IMR-90 (cell line): ENCODE measurements at regions not wholly inside any gene's neighbourhood (a gene's known extent, or its start where the extent isn't known, plus 50 kb on each side); places are given as distances from the start of the nearest gene placed in this dataset.
"Not testable (repeated sequence)": the region's sequence is repeated elsewhere in the genome, so short reads cannot be mapped to it uniquely, and the experiment has no call there.

ENCODE experiments used
- ATAC-seq: fragments of 200-7000 bp; cut with Tn5 transposase; 2 replicates; pipeline ENCODE4 v1.9.1; 2020; ENCODE audit warnings: low read depth, mild to moderate bottlenecking, moderate library complexity
- BruUV-seq: library from RNA; stranded (reverse); fragments of 400-500 nt; replicated peaks from 2 replicates; lab custom pipeline; 2021; lab: Mats Ljungman, UMichigan
- CTCF ChIA-PET: fragments of 300-600 bp; formaldehyde crosslinking; extraction: SDS; loops from one replicate; lab custom pipeline; 2021; ENCODE audit warnings: antibody characterized with exemption; lab: Yijun Ruan, JAX
- POLR2A ChIA-PET: fragments of 300-600 bp; sonication (Branson Sonifier 250); formaldehyde crosslinking; loops from one replicate; lab custom pipeline; 2022; ENCODE audit warnings: antibody characterized with exemption; ENCODE audit not compliant: unreplicated experiment; lab: Charles Lee
- DNase-seq: peaks from one replicate; pipeline ENCODE4 v3.0.0; 2013
- H2AFZ ChIP-seq: replicated peaks from 2 replicates; pipeline ENCODE3; 2013; ENCODE audit warnings: low read length, mild to moderate bottlenecking; ENCODE audit not compliant: poor library complexity
- H2AK5ac ChIP-seq: 2 replicates; pipeline ENCODE4 v1.6.1; 2013; ENCODE audit warnings: low read depth, low read length, inconsistent platforms
- H2AK9ac ChIP-seq: replicated peaks from 2 replicates; pipeline ENCODE3; 2013; ENCODE audit warnings: mild to moderate bottlenecking, low read depth, low read length, moderate library complexity; ENCODE audit not compliant: poor library complexity
- H2BK120ac ChIP-seq: 2 replicates; pipeline ENCODE4 v1.6.1; 2013; ENCODE audit warnings: low read depth, low read length, inconsistent platforms
- H2BK15ac ChIP-seq: 3 replicates; pipeline ENCODE4 v1.6.1; 2013; ENCODE audit warnings: low read depth, low read length, inconsistent platforms
- H2BK20ac ChIP-seq: 2 replicates; pipeline ENCODE4 v1.6.1; 2013; ENCODE audit warnings: low read depth, mild to moderate bottlenecking, inconsistent platforms, low read length, moderate library complexity
- H2BK5ac ChIP-seq: 2 replicates; pipeline ENCODE4 v1.6.1; 2013; ENCODE audit warnings: mild to moderate bottlenecking, low read depth, low read length, inconsistent platforms; ENCODE audit not compliant: poor library complexity, severe bottlenecking
- H3K14ac ChIP-seq: replicated peaks from 2 replicates; pipeline ENCODE4 v1.6.1; 2013; ENCODE audit warnings: low read depth, low read length, inconsistent platforms
- H3K18ac ChIP-seq: 2 replicates; pipeline ENCODE4 v1.6.1; 2013; ENCODE audit warnings: low read depth, low read length, control low read depth
- H3K23ac ChIP-seq: 2 replicates; pipeline ENCODE4 v1.6.1; 2013; ENCODE audit warnings: low read depth, low read length, inconsistent platforms
- H3K27ac ChIP-seq: 2 replicates; pipeline ENCODE4 v1.5.1; 2013; ENCODE audit warnings: mild to moderate bottlenecking, control low read depth, low read length; ENCODE audit not compliant: insufficient read depth
- H3K27me3 ChIP-seq: 2 replicates; pipeline ENCODE4 v1.6.1; 2013; ENCODE audit warnings: low read length; ENCODE audit not compliant: control insufficient read depth, insufficient read depth
- H3K36me3 ChIP-seq: 2 replicates; pipeline ENCODE4 v1.6.1; 2013; ENCODE audit warnings: low read length, mixed read lengths; ENCODE audit not compliant: control insufficient read depth, insufficient read depth
- H3K4ac ChIP-seq: 2 replicates; pipeline ENCODE4 v1.6.1; 2013; ENCODE audit warnings: low read depth, low read length, inconsistent platforms
- H3K4me1 ChIP-seq: 2 replicates; pipeline ENCODE4 v1.6.1; 2013; ENCODE audit warnings: low read length, mixed read lengths; ENCODE audit not compliant: control insufficient read depth, insufficient read depth
- H3K4me2 ChIP-seq: 2 replicates; pipeline ENCODE4 v1.6.1; 2013; ENCODE audit warnings: low read depth, mild to moderate bottlenecking, control low read depth, low read length, moderate library complexity
- H3K4me3 ChIP-seq: 2 replicates; pipeline ENCODE4 v1.5.1; 2013; ENCODE audit warnings: low read depth, mild to moderate bottlenecking, control low read depth, low read length, moderate library complexity; ENCODE audit not compliant: insufficient read depth
- H3K56ac ChIP-seq: 2 replicates; pipeline ENCODE4 v1.6.1; 2013; ENCODE audit warnings: low read length, inconsistent platforms; ENCODE audit not compliant: insufficient read depth; ENCODE audit errors: extremely low read depth
- H3K79me1 ChIP-seq, 2 experiments: 2 replicates each; pipeline ENCODE4 v1.6.1; 2013; ENCODE audit warnings: low read length in 2 of 2, inconsistent platforms in 1 of 2, low read depth in 1 of 2
- H3K9ac ChIP-seq: 2 replicates; pipeline ENCODE4 v1.6.1; 2013; ENCODE audit warnings: low read depth, low read length, control low read depth
- H3K9me1 ChIP-seq: 2 replicates; pipeline ENCODE4 v1.6.1; 2013; ENCODE audit warnings: low read length, inconsistent platforms; ENCODE audit not compliant: insufficient read depth
- H3K9me3 ChIP-seq: 2 replicates; pipeline ENCODE4 v1.6.1; 2013; ENCODE audit warnings: low read length; ENCODE audit not compliant: control insufficient read depth, insufficient read depth
- H4K20me1 ChIP-seq: 2 replicates; pipeline ENCODE4 v1.6.1; 2013; ENCODE audit warnings: low read length, inconsistent platforms; ENCODE audit not compliant: insufficient read depth
- H4K5ac ChIP-seq: 2 replicates; pipeline ENCODE4 v1.6.1; 2013; ENCODE audit warnings: mild to moderate bottlenecking, low read depth, low read length, control low read depth
- H4K8ac ChIP-seq, 2 experiments: 2 replicates each; pipeline ENCODE4 v1.6.1; 2013; ENCODE audit warnings: low read depth in 2 of 2, low read length in 2 of 2, control low read depth in 1 of 2, inconsistent platforms in 1 of 2
- H4K91ac ChIP-seq: 2 replicates; pipeline ENCODE4 v1.6.1; 2013; ENCODE audit warnings: low read depth, low read length, inconsistent platforms; ENCODE audit not compliant: insufficient read depth
- WGBS, 2 experiments: methylation state at CpG; one replicate each; pipeline versions ENCODE4 v1.1.5 to v1.1.7; 2013; ENCODE audit warnings: missing lambda C conversion rate in 2 of 2; ENCODE audit not compliant: insufficient read length in 1 of 2; ENCODE audit errors: extremely low coverage in 2 of 2; 5-methylcytosine and 5-hydroxymethylcytosine counted together
- dilution Hi-C: fragments of 300-500 bp; cut with HindIII; formaldehyde crosslinking; loops from one replicate; pipeline ENCODE4 v1.14.3; 2018; ENCODE audit warnings: low sequenced_read_pairs; ENCODE audit not compliant: unreplicated experiment
- in situ Hi-C: fragments of 300-500 bp; cut with MboI; formaldehyde crosslinking; loops from 3 replicates; pipeline ENCODE4 v1.14.3; 2019; ENCODE audit warnings: low sequenced_read_pairs, inconsistent platforms, mixed read lengths
- intact Hi-C: fragments of 100-400 bp; cut with micrococcal nuclease; formaldehyde crosslinking; loops from 2 replicates; pipeline ENCODE4 v1.10.0; 2022

DNA sequence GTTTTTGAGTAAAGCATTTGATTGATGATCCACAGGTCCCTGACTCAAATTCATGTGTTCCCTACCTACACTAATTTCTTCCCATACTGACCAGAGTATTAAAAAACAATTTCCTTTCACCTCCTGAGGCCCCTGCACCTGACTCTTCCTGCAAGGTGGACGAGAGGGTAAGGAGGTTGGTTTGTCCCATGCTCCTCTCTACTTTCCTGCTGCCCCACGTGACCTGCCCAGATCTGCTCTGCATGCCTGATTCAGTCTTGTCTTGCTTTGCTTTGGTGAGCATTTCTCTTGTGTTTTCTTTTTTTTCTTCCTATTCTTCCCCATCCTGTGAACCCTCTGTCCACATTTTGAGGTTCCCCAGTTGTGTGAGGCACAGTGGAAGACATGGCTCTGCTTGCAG, 107.8 kb downstream of the ZNF467 start:
- H2AK5ac ChIP-seq, H4K20me1 ChIP-seq, H4K91ac ChIP-seq, H3K27ac ChIP-seq, H3K23ac ChIP-seq, H3K9me3 ChIP-seq, H3K56ac ChIP-seq, DNase-seq, H3K9me1 ChIP-seq, H2AK9ac ChIP-seq, H3K79me1 ChIP-seq, BruUV-seq, POLR2A ChIA-PET, H3K4ac ChIP-seq, H3K36me3 ChIP-seq, H2BK15ac ChIP-seq, H2AFZ ChIP-seq, H4K8ac ChIP-seq, CTCF ChIA-PET, H4K5ac ChIP-seq, H2BK20ac ChIP-seq, H3K4me2 ChIP-seq, H3K14ac ChIP-seq, ATAC-seq, H3K18ac ChIP-seq, H3K27me3 ChIP-seq, dilution Hi-C loops, H2BK5ac ChIP-seq, intact Hi-C loops, H2BK120ac ChIP-seq, H3K4me3 ChIP-seq, H3K4me1 ChIP-seq, H3K9ac ChIP-seq: not testable (repeated sequence)
- no CpG with 5 or more reads among the region's 2 CpGs for WGBS, 2 experiments
- in situ Hi-C loops = loop anchor here (10.0 kb wide), 1 partner anchor 79 kb away; no protein-coding TSS in a partner anchor
